Sigmoid colon (tissue), 4 donors: ENCODE measurements at regions not wholly inside any gene's neighbourhood (a gene's known extent, or its start where the extent isn't known, plus 50 kb on each side); places are given as distances from the start of the nearest gene placed in this dataset.

ENCODE experiments used
- EP300 ChIP-seq, 4 donors: sonication (generic); formaldehyde crosslinking; IDR thresholded peaks; one replicate each; pipeline ENCODE4 v1.6.1; 2017; ENCODE audit warnings: antibody characterized with exemption in 4 of 4
- POLR2A ChIP-seq, 2 donors: fragments of 450-650 bp; IDR thresholded peaks; one replicate each; pipeline ENCODE4 v1.6.1; 2016; ENCODE audit warnings: antibody characterized with exemption in 2 of 2, mild to moderate bottlenecking in 2 of 2, moderate library complexity in 2 of 2
- POLR2AphosphoS5 ChIP-seq, 4 donors: sonication (generic); formaldehyde crosslinking; IDR thresholded peaks; one replicate each; pipeline ENCODE4 v1.6.1; 2017; ENCODE audit warnings: antibody characterized with exemption in 4 of 4
- TF ChIP-seq, protein P1 (sequence below), 4 experiments: fragments of 450-650 bp in 3 of 4; fragments of 200-600 bp in 1 of 4; IDR thresholded peaks; one replicate each; pipeline ENCODE4 v1.5.1; 2016 to 2019; ENCODE audit warnings: antibody characterized with exemption in 4 of 4, mild to moderate bottlenecking in 3 of 4, moderate library complexity in 2 of 4

GRCh38 chr14:57022608-57023007, 212.3 kb upstream of the OTX2 start:
- TF ChIP-seq, protein P1, sequence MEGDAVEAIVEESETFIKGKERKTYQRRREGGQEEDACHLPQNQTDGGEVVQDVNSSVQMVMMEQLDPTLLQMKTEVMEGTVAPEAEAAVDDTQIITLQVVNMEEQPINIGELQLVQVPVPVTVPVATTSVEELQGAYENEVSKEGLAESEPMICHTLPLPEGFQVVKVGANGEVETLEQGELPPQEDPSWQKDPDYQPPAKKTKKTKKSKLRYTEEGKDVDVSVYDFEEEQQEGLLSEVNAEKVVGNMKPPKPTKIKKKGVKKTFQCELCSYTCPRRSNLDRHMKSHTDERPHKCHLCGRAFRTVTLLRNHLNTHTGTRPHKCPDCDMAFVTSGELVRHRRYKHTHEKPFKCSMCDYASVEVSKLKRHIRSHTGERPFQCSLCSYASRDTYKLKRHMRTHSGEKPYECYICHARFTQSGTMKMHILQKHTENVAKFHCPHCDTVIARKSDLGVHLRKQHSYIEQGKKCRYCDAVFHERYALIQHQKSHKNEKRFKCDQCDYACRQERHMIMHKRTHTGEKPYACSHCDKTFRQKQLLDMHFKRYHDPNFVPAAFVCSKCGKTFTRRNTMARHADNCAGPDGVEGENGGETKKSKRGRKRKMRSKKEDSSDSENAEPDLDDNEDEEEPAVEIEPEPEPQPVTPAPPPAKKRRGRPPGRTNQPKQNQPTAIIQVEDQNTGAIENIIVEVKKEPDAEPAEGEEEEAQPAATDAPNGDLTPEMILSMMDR (IDR thresholded peaks at IDR 0.05), result no peak
- TF ChIP-seq POLR2A (IDR thresholded peaks at IDR 0.05), result no peak
- TF ChIP-seq EP300 (IDR thresholded peaks at IDR 0.05), result no peak
- TF ChIP-seq POLR2AphosphoS5 (IDR thresholded peaks at IDR 0.05), result no peak
